ENCODE measurements at regions not wholly inside any gene's neighbourhood (a gene's known extent, or its start where the extent isn't known, plus 50 kb on each side); places are given as distances from the start of the nearest gene placed in this dataset.

GRCh38 chr13:103356226-103356864 lies 290.1 kb upstream of the SLC10A2 start:
- Histone ChIP-seq H3K18ac (ENCODE audit: low read depth, low read length) (no peak overlapping the region), H3K27me3 (ENCODE audit: control insufficient read depth, insufficient read depth, low read length) (no peaks in the 10 kb centered on the region), H2BK15ac (ENCODE audit: low read depth, low read length) (no peak overlapping the region), H3K4ac (ENCODE audit: low read depth, low read length) (no peak overlapping the region), H2AK5ac (ENCODE audit: low read depth, low read length) (no peak overlapping the region), H4K20me1 (ENCODE audit: insufficient read depth, low read length) (no peaks in the 10 kb centered on the region), H3K4me3 (ENCODE audit: insufficient read depth, low read depth, low read length) (no peak overlapping the region), H4K8ac (ENCODE audit: low read depth in 2 of 2, low read length in 2 of 2) (no peak overlapping the region), H4K5ac (ENCODE audit: low read depth, low read length) (no peak overlapping the region), H4K91ac (ENCODE audit: insufficient read depth, low read depth, low read length) (no peak overlapping the region), H2BK20ac (ENCODE audit: low read depth, low read length) (no peak overlapping the region), H3K4me1 (ENCODE audit: control insufficient read depth, insufficient read depth, low read length) (no peaks in the 10 kb centered on the region), H2AFZ (replicated peaks; ENCODE audit: low read length, poor library complexity) (no peak overlapping the region), H2BK5ac (ENCODE audit: low read depth, low read length, poor library complexity, severe bottlenecking) (no peak overlapping the region), H3K56ac (ENCODE audit: extremely low read depth, insufficient read depth, low read length) (no peak overlapping the region), H3K79me1 (ENCODE audit: low read depth in 1 of 2, low read length in 2 of 2) (no peaks in the 10 kb centered on the region), H3K23ac (ENCODE audit: low read depth, low read length) (no peak overlapping the region), H3K9ac (ENCODE audit: low read depth, low read length) (no peak overlapping the region), H3K4me2 (ENCODE audit: low read depth, low read length) (no peak overlapping the region), H2AK9ac (replicated peaks; ENCODE audit: low read depth, low read length, poor library complexity) (no peak overlapping the region), H3K14ac (replicated peaks; ENCODE audit: low read depth, low read length) (no peak overlapping the region), H3K27ac (ENCODE audit: insufficient read depth, low read length) (no peak overlapping the region), H2BK120ac (ENCODE audit: low read depth, low read length) (no peak overlapping the region), H3K36me3 (ENCODE audit: control insufficient read depth, insufficient read depth, low read length) (no peaks in the 10 kb centered on the region), H3K9me1 (ENCODE audit: insufficient read depth, low read length) (no peaks in the 10 kb centered on the region), H3K9me3 (ENCODE audit: control insufficient read depth, insufficient read depth, low read length) (peaks cover 11% of the 10 kb centered on the region; the same call in 1 of the 2 replicates)
- ATAC-seq (ENCODE audit: low read depth) = no peak
- BruUV-seq (replicated peaks) = no TSS peak
- ChIA-PET CTCF (no interaction called here), POLR2A (ENCODE audit: unreplicated experiment) (no interaction called here)
- TF ChIP-seq CTCF (conservative IDR thresholded peaks at IDR 0.05; ENCODE audit: low read depth, low read length) (no peak), POLR2A (IDR thresholded peaks at IDR 0.05; ENCODE audit: low read depth, low read length) (no peak), RCOR1 (IDR thresholded peaks at IDR 0.05; ENCODE audit: insufficient replicate concordance, low read length) (no peak), CHD1 (IDR thresholded peaks at IDR 0.05; ENCODE audit: low read depth, low read length) (no peak), ELK1 (IDR thresholded peaks at IDR 0.05; ENCODE audit: borderline replicate concordance, low read depth, low read length) (no peak)
- DNase-seq = no peak
- in situ Hi-C loops (cut with MboI; ENCODE audit: low sequenced_read_pairs) (no loop called here), dilution Hi-C loops (cut with HindIII; ENCODE audit: low sequenced_read_pairs, unreplicated experiment) (no loop called here), intact Hi-C loops (cut with micrococcal nuclease) (loop anchor here (10.0 kb wide), 1 partner anchor 1898 kb away; no protein-coding TSS in a partner anchor)
- no CpG with 5 or more reads among the region's 6 CpGs for WGBS, 2 experiments (ENCODE audit: extremely low coverage in 2 of 2, insufficient read length in 1 of 2)

All from IMR-90 (cell line).